ENCODE measurements at regions not wholly inside any gene's neighbourhood (a gene's known extent, or its start where the extent isn't known, plus 50 kb on each side); places are given as distances from the start of the nearest gene placed in this dataset.

DNA sequence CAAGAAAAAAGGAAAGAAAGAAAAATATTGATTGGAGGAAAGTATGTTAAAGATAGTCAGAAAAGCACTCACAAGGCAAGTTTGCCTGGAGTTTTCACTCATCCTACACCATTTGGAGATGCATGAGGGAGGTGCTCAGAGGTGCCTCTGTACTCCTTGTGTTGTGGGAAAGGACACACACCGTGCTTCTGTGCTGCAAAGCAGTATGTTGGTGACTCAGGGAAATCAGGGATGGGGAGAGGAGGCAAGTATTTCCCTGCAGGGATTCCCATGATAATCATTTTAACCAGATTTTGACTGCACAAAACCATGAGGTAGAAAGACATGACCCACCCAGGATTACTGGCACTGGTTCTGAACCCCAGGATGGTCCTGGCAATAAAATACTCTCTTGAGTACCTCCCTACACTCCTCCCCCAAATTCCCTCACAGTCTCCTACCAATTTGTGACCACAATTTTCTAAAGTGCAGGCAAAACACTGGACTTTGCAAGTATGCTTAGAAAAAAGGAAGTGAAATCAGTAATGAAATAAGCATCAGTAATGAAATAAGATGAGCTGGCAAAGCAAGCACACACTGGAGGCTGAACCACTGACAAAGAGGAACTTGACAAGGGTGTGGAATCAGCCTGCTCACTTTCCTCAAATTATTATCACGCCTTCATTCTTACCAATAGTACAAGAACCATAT is 155.5 kb upstream of the ACVR2A start:
- Histone ChIP-seq H3K9me3 (no peaks in the 10 kb centered on the region), H3K36me3 (no peaks in the 10 kb centered on the region), H3K4me3 (no peak overlapping the region), H3K27ac (no peak overlapping the region), H3K4me1 (ENCODE audit: insufficient read depth) (no peaks in the 10 kb centered on the region), H3K27me3 (no peaks in the 10 kb centered on the region)
- DNase-seq: no peak
- 68 to 77% (median 76%) methylated on average over 2 of the region's 2 CpGs for WGBS, 3 donors
- intact Hi-C loops (cut with DNase I): no loop called here
- TF ChIP-seq POLR2A (IDR thresholded peaks at IDR 0.05) (no peak), EP300 (IDR thresholded peaks at IDR 0.05) (no peak)
- TF ChIP-seq, protein P1, sequence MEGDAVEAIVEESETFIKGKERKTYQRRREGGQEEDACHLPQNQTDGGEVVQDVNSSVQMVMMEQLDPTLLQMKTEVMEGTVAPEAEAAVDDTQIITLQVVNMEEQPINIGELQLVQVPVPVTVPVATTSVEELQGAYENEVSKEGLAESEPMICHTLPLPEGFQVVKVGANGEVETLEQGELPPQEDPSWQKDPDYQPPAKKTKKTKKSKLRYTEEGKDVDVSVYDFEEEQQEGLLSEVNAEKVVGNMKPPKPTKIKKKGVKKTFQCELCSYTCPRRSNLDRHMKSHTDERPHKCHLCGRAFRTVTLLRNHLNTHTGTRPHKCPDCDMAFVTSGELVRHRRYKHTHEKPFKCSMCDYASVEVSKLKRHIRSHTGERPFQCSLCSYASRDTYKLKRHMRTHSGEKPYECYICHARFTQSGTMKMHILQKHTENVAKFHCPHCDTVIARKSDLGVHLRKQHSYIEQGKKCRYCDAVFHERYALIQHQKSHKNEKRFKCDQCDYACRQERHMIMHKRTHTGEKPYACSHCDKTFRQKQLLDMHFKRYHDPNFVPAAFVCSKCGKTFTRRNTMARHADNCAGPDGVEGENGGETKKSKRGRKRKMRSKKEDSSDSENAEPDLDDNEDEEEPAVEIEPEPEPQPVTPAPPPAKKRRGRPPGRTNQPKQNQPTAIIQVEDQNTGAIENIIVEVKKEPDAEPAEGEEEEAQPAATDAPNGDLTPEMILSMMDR (IDR thresholded peaks at IDR 0.05): no peak

DNA sequence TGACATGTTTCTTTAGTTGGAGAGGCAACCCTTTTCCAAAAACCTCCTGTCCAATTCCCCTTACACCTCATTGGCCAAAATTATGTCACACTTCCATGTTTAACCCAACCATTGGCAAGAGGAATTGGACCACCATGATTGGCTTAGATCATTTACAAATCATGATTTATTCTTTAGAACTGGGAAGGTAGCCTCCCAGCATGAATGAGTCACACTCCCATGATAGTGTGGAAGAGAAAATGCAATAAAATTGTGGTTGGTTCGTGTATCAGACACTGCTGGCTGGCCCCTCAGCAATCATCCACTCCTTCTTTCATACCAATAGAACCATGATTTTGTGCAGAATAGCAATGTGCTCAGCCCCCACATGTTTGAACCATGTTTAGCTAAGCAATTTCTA is 156.6 kb upstream of the ACVR2A start:
- Histone ChIP-seq H3K27me3 (no peaks in the 10 kb centered on the region), H3K36me3 (no peaks in the 10 kb centered on the region), H3K9me3 (no peaks in the 10 kb centered on the region), H3K27ac (no peak overlapping the region), H3K4me1 (ENCODE audit: insufficient read depth) (no peaks in the 10 kb centered on the region), H3K4me3 (no peak overlapping the region)
- TF ChIP-seq, protein P1 (IDR thresholded peaks at IDR 0.05): no peak
- no peak for TF ChIP-seq EP300 (IDR thresholded peaks at IDR 0.05)
- no peak for TF ChIP-seq POLR2A (IDR thresholded peaks at IDR 0.05)
- DNase-seq: no peak
- WGBS, 3 donors: 36 to 49% (median 45%) methylated on average over 1 of the region's 1 CpG
- intact Hi-C loops (cut with DNase I): no loop called here

DNA sequence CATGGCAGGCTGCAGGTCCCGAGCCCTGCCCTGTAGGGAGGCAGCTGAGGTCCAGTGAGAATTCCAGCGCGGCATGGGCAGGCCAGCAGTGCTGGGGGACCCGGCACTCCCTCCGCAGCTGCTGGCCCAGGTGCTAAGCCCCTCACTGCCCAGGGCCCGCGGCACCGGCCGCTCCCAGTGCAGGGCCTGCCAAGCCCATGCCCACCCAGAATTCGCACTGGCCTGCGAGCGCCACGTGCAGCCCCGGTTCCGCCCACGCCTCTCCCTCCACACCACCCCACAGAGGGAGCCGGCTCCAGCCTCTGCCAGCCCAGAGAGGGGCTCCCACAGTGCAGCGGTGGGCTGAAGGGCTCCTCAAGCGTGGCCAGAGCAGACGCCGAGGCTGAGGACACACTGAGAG is 158.5 kb upstream of the ACVR2A start:
- intact Hi-C loops (cut with DNase I): no loop called here
- Histone ChIP-seq H3K27me3 (no peaks in the 10 kb centered on the region), H3K4me3 (no peak overlapping the region), H3K9me3 (no peaks in the 10 kb centered on the region), H3K36me3 (no peaks in the 10 kb centered on the region), H3K27ac (no peak overlapping the region), H3K4me1 (ENCODE audit: insufficient read depth) (no peaks in the 10 kb centered on the region)
- no peak for DNase-seq
- 86 to 95% (median 94%) methylated on average over 20 to 21 of the region's 21 CpGs for WGBS, 3 donors
- TF ChIP-seq, protein P1 (IDR thresholded peaks at IDR 0.05): no peak
- TF ChIP-seq POLR2A (IDR thresholded peaks at IDR 0.05): no peak
- no peak for TF ChIP-seq EP300 (IDR thresholded peaks at IDR 0.05)

DNA sequence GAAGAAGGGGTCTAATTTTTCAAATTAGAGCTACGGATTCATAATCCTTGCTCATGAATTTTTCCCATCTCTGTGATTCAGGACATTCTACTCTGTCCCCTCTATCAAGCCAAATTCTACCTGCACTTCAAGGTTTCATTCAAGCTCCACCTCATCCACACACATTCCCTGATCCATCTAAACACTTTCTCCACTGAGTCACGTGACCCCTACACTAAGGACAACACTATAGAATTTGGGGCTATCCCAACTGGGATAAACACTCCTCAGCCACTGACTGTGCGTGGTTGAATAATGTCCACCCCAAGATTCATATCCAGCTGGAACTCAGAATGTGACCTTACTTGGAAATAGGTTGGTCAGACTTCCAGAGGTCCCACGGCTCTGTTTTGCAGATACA is 159.9 kb upstream of the ACVR2A start:
- Histone ChIP-seq H3K27me3 (no peaks in the 10 kb centered on the region), H3K9me3 (no peaks in the 10 kb centered on the region), H3K4me1 (ENCODE audit: insufficient read depth) (no peaks in the 10 kb centered on the region), H3K27ac (no peak overlapping the region), H3K4me3 (no peak overlapping the region), H3K36me3 (no peaks in the 10 kb centered on the region)
- WGBS, 3 donors: 85 to 87% (median 86%) methylated on average over 4 of the region's 4 CpGs
- intact Hi-C loops (cut with DNase I): no loop called here
- no peak for DNase-seq
- TF ChIP-seq EP300 (IDR thresholded peaks at IDR 0.05) (no peak), POLR2A (IDR thresholded peaks at IDR 0.05) (no peak)
- TF ChIP-seq, protein P1 (IDR thresholded peaks at IDR 0.05): no peak
